ENCODE measurements at regions not wholly inside any gene's neighbourhood (a gene's known extent, or its start where the extent isn't known, plus 50 kb on each side); places are given as distances from the start of the nearest gene placed in this dataset.

GRCh38 chr13:109425821-109426689, 360.3 kb downstream of the IRS2 start:
- Histone ChIP-seq H3K9me3 (no peaks in the 10 kb centered on the region), H3K27me3 (no peaks in the 10 kb centered on the region), H3K4me1 (no peaks in the 10 kb centered on the region), H3K27ac (no peak overlapping the region), H3K36me3 (no peaks in the 10 kb centered on the region), H3K4me3 (replicated peaks in 1 of 3) (no peak overlapping the region)
- TF ChIP-seq CTCF (IDR thresholded peaks at IDR 0.05) (no peak), POLR2A (IDR thresholded peaks at IDR 0.05) (no peak)
- 82 to 84% methylated on average over 5 of the region's 5 CpGs for WGBS, 2 donors
- DNase-seq, result no peak
- intact Hi-C loops (cut with DNase I), result no loop called here

GRCh38 chr13:109422161-109422560, 364.2 kb downstream of the IRS2 start:
- no peak overlapping the region for H3K27ac ChIP-seq
- DNase-seq, result no peak
- no peaks in the 10 kb centered on the region for H3K9me3 ChIP-seq
- H3K4me3 ChIP-seq (replicated peaks in 1 of 3), result no peak overlapping the region
- no peaks in the 10 kb centered on the region for H3K36me3 ChIP-seq
- no peak for TF ChIP-seq POLR2A (IDR thresholded peaks at IDR 0.05)
- no peak for TF ChIP-seq CTCF (IDR thresholded peaks at IDR 0.05)
- 82 to 89% methylated on average over 4 of the region's 4 CpGs for WGBS, 2 donors
- intact Hi-C loops (cut with DNase I), result no loop called here
- no peaks in the 10 kb centered on the region for H3K4me1 ChIP-seq
- no peaks in the 10 kb centered on the region for H3K27me3 ChIP-seq

GRCh38 chr13:109419896-109420295, 366.5 kb downstream of the IRS2 start:
- intact Hi-C loops (cut with DNase I), result no loop called here

GRCh38 chr13:109418111-109418510, 368.3 kb downstream of the IRS2 start:
- Histone ChIP-seq H3K36me3 (no peaks in the 10 kb centered on the region), H3K4me1 (no peaks in the 10 kb centered on the region), H3K27me3 (no peaks in the 10 kb centered on the region), H3K27ac (no peak overlapping the region), H3K4me3 (replicated peaks in 1 of 3) (no peak overlapping the region), H3K9me3 (no peaks in the 10 kb centered on the region)
- intact Hi-C loops (cut with DNase I), result no loop called here
- no peak for DNase-seq
- TF ChIP-seq CTCF (IDR thresholded peaks at IDR 0.05) (no peak), POLR2A (IDR thresholded peaks at IDR 0.05) (no peak)

More at GRCh38 chr13:109419896-109420295, 366.5 kb downstream of the IRS2 start:
- Histone ChIP-seq H3K9me3 (no peaks in the 10 kb centered on the region), H3K4me1 (no peaks in the 10 kb centered on the region), H3K27me3 (no peaks in the 10 kb centered on the region), H3K36me3 (no peaks in the 10 kb centered on the region), H3K27ac (no peak overlapping the region), H3K4me3 (replicated peaks in 1 of 3) (no peak overlapping the region)
- WGBS, 2 donors, result 83 to 87% methylated on average over 4 of the region's 4 CpGs
- no peak for DNase-seq
- TF ChIP-seq CTCF (IDR thresholded peaks at IDR 0.05) (no peak), POLR2A (IDR thresholded peaks at IDR 0.05) (no peak)

GRCh38 chr13:109416001-109416400, 370.4 kb downstream of the IRS2 start:
- DNase-seq, result no peak
- Histone ChIP-seq H3K9me3 (no peaks in the 10 kb centered on the region), H3K4me3 (replicated peaks in 1 of 3) (no peak overlapping the region), H3K27me3 (no peaks in the 10 kb centered on the region), H3K4me1 (peaks cover 0 to 6% of the 10 kb centered on the region in 2 donors), H3K36me3 (no peaks in the 10 kb centered on the region), H3K27ac (no peak overlapping the region)
- 89 to 93% methylated on average over 12 of the region's 12 CpGs for WGBS, 2 donors
- intact Hi-C loops (cut with DNase I), result no loop called here
- TF ChIP-seq POLR2A (IDR thresholded peaks at IDR 0.05) (no peak), CTCF (IDR thresholded peaks at IDR 0.05) (no peak)
